GM21786 (cell line): ENCODE measurements at regions not wholly inside any gene's neighbourhood (a gene's known extent, or its start where the extent isn't known, plus 50 kb on each side); places are given as distances from the start of the nearest gene placed in this dataset.

ENCODE experiments used
- ATAC-seq: cut with Tn5 transposase; IDR thresholded peaks from one replicate; pipeline ENCODE4 v1.9.1; 2021; ENCODE audit not compliant: unreplicated experiment

DNA sequence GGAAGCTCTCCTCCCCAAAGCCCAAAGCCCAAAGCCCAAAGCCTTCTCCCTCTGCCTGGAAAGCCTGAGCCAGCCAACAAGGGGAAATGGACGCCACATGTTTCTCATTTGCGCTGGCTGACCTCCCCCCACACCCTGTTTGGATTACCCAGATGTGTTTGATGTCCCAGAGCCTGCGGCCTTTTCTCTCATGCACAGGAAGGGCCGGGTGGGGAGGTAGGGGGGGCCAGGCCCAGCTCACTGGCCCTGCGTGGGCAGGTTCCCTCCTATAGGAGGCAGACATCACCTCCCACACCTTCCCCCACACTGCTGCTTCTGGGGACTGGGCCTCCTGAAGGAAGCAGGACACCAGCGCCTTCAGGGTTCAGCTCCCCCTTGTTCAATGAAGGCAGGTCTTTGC, 116.3 kb downstream of the NAV1 start:
- ATAC-seq = no peak

DNA sequence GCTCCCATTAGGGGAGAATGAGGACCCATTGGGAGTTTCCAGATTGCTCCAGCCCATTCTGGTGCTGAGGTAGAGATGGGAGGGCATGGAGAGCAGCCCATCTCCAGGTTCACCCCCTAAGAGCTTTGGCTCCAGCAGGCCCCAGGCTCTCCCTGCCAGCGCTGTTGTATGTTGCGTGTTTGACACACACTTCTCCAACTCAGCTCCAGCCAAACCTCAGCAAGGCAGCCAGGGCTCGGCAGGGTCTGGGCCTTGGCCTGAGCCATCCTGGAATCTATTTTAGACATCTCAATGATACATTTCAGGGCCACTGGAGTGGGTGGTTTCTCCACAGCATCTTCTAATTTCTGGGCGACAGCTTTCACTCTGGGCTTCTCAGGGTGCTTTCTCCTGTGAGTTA, 117.0 kb downstream of the NAV1 start:
- no peak for ATAC-seq

DNA sequence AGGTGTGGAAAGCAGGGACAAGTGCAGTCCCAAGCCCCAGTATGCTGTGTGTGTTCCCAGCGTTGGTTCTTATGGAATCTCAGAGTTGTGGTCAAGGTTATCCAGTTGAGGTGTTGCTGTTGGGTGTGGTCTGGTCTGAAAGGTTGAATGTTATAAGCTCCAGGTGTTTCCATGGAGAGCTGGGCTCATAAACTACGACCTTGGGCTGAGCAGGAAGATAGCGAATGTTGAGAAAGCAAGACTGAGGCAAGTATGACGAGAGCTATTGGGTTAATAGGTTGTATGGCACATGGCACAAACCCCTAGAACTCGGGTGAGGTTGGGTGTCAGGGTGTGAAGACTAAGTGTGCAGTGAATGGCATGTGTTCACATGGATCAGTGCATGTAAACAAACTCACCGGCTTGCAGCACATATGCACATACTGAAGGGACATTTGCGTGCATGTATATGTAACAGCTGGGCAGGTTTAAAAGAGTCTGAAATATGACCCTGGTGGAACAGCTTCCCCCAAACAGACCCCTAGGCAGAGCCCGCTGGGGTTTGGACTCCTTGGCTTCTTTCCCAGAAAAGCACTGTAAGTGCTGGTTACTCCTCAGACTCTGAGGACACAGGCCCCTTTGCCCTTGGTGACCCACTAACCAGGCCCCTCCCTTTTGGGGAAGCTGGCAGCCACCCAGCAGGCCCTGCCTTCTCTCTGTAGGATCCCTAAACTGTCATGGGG, 117.5 kb downstream of the NAV1 start:
- ATAC-seq = no peak

DNA sequence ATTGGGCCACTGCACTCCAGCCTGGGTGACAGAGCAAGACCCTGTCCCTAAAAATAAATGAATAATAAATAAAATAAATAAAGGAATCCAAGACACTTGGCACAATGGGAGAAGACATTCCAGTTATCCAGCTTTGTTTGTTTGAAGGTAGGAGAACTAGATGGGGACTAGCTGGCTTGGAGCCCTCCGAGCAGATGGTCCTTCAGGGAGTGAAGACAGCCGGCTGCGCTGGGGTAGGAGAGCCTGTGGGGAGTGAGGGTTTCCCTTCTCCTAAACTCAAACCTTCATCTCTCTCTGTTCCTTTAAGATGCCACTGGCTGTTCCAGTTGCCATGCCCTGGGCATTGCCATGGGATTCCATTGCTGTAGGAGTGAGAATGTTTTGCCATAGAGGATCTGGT, 120.6 kb downstream of the NAV1 start:
- no peak for ATAC-seq

DNA sequence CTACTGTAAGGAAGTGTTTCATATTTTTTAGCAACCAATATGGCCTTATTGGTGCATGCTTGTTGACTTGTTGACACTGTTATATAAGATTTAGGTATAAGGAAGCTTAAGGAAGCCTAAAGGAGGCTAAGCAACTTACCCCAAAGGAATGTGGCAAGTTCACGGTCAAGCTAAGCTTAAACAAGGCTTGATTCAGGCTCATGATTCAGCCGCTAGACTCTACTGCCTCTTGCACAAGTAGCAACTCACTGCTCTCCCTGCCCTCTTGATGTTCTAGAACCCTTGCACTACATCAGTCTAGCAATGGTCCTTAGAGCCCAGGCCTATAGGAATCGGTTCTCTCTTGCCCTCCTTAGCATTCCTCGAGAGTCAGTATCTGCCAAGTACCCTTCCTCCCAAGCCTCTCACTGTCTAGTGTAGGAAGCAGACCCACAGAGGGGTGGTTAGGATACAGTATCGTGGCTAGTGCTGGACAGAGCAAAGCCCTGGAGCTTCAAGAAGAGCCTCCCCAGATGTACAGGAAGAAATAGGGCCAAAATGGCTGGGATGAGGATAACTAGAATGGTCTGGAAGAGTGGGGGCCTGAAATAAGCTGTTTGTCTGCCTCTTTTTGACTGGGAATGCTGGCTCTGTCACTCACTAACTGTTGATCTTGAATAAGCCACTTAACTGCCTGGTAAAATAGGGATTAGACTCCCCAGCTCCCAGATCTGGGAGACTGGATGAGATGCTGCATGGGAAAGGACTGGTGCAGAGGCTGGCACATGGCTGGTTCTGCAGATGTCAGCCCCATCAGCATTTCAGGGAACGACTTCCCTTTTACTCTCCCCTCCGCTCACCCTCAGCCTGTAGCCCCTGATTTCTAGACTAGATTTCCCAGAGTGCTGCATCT, 122.2 kb downstream of the NAV1 start:
- no peak for ATAC-seq

DNA sequence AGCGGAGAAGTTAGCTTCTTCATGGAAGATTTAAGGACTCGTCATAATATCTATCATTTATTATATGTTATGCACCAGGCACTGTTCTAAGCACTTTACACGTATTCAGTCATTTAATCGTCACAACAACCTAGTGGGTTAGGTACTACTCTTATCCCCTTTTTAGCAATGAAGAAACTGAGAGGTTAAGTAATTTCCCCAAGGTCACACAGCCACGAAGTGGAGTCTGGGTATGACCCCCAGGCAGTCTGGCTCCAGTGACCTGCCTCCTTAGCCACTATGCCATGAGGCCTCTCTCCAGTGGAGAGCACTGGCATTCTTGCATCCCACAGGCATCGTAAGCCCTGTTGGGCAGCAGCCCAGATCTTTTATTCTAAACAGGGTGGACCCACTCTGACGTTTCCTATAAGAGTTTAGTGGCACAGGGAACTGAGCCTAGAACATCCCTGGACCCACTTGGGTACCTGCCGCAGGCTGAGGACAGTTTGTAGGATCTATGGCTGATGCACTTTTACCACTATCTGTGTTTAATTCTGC, 123.0 kb downstream of the NAV1 start:
- ATAC-seq = no peak

DNA sequence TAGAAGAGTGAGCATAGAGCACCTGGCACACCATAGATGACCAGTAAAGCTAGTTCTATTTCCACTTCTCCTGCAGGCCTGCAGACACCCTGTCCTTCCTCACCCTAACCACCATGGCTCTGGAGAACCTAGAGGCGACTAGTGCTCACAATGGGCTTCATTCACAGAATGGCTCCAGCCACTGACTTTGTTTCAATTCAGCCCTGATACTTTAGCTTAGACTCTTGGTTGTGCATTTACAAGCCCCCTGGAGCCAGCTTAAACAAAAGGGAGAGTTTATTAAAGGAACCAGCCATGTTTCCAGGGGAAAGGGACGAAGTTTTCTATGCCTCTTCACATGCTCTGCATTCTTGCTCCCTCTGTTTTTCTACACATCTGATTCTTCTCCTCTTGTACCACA, 123.7 kb downstream of the NAV1 start:
- no peak for ATAC-seq

DNA sequence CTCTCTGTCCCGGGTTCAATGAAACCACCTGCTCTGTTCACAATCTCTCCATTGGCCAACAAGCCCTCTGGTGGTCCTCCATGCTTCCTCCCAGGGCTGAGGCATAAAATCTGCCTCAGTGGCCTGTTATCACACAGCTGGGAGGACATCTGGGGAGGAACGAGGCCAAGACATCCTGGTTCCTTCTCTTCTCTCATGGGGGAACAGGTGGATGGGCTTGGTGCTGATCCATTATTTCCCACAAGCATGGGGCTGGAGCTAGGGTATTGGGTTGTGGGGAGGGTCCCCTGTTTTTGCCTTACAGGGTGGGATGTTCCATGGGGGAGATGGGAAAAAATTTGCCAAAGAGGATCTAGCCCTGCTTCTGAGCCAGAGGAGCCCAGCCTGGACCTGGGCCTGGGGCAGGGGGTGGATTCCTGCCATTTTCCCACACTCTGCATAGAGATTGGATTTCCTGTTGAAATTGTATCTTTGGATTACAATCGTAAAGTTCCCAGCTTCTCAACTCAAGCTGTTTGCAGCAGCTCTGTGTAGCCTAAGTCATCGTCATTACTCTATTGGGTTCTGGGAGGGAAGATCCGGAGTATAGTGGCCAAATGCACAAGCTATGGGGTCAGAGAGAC, 124.7 kb downstream of the NAV1 start:
- ATAC-seq = no peak

DNA sequence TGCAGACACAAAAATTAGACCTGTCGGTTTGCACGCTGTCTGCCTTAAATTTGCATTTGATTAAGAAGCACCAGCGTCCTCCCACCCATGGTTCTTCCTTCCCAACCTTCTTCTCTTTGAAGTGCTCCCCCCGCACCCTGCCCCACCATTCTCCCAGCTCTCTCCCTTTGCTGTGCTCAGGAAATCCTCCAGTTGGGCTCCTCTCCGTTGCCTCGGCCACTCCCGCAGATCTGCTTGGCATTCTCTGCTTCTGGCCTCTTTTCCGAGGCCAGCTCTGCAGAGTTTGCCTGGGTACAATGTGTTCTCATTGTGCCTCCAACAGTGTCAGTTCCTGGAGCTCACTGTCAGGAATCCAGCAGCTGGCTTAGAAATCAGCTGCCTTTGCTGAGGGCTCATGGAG, 126.1 kb downstream of the NAV1 start:
- ATAC-seq = no peak

DNA sequence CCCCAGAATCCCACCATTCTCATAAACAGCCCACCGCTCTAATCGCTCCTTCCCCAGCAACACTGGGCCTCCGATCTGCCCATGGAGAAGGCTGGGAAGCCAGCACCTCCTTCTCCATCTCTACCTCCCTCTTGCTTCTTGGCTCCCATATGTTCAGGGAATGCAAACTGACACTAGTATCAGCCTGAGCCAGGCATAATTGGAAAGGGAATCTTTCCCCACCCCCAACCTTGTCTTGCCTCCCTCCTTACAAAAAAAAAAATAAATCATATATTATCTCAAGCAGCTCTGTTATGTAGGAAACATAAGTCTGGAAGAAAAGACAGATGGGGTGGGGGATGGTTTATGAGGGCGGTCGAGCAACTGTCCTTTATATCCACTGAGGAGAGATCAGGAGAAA, 127.2 kb downstream of the NAV1 start:
- ATAC-seq = no peak

DNA sequence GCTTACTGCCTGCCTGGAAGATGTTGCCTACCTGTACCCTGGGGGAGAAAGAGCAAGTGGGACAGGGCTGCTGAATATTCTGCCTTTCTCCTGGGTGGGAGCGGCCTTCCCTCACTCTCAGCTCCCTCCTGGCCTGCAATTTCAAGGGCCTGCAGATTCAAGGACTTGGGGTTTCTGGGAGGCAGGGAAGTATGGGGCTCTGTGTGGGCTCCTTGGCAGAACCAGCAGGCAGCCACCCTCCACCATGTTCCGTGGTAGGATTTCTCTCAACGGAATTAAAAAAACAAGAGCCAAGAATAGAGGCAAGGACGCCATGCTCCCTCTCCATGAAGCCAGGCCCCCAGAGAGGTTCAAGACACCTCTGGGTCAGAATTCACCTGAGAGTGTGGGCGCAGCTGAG, 127.7 kb downstream of the NAV1 start:
- ATAC-seq = no peak

DNA sequence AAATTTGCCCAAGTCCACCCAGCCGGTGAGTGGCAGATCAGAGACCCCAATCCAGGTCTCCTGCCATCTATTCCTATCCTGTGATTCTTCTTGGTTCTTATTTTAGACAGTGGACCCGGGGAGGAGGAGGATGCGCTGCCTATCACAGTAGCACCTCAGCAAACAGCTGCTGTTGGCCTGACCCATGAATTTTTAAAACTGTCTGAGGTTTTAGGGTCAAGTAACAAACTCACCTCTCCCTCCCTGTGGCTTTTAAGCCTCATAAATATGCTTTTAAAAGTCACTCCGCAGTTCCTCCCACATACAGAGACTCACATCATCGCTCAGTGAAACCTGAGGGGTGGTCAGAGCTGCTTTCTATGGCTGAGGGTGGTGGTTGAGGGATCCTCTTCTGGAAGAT, 128.6 kb downstream of the NAV1 start:
- no peak for ATAC-seq

DNA sequence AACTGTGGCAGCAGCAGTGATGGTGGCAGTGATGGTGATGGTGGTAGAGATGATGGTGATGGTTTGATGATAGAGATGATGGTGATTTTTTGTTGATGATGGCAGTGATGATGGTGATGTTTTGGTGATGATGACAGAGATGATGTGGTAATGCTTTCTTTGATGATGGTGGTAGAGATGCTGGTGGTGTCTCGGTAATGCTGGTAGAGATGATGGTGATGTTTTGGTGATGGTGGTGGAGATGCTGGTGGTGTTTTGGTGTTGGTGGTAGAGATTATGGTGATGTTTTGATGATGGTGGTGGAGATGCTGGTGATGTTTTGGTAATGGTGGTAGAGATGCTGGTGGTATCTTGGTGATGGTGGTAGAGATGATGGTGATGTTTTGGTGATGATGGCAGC, 131.6 kb downstream of the NAV1 start:
- ATAC-seq = no peak

DNA sequence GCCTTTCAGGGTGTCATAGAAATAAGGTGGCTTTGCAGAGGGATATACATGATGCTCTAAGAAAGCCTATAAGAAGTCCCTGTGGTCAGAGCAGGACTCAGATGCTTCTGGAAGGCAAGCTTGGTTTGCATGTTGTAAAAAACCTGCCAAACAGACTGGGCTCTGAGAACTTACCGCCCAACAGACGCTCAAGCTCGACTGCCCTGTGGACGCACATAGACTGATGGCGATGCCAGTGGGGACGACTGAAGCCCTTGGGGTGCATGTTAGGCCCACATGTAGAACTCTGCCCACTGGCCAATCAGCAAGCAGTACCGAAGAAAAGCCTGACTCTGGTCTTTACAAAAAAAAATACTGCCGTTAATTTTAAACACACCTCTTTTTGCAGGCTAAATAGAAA, 133.8 kb downstream of the NAV1 start:
- ATAC-seq = no peak

DNA sequence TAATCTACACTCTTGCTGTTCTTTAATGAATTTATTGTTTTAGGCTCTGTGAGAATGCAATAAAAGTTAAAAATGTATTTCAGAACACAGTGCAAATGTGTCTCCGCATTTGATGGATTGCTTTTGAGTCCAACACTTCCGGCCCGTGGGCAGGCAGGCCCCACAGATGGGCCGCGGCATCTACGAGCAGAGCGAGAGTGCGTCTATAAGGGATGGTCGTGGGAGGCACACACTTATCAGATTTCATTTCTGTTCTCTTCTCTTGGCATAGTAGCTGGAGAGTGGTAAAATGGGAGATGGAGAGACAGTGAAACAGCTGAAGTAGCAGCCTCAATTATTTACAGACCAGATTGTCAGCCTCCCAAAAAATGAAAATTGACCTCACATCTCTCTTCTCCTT, 134.2 kb downstream of the NAV1 start:
- no peak for ATAC-seq

DNA sequence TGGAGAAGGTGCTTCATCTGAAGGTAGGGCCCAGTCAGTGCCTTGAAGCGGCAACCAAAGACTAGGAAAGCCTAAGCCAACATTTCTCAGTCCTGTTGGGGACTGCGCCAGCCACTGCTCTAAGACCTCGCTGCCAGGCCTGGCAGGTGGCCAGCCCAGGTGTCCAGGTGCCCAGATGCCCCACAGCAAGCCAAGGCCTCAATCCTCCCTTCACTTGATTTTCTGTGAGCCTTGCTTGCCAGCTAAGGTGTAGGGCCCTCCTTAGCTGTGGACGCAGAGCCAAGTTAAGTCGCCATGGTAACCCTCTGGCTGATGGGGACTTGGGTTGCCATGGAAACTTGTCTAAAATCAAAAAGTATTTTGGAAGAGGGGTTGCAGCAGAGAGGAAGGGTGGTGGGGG, 135.0 kb downstream of the NAV1 start:
- no peak for ATAC-seq

DNA sequence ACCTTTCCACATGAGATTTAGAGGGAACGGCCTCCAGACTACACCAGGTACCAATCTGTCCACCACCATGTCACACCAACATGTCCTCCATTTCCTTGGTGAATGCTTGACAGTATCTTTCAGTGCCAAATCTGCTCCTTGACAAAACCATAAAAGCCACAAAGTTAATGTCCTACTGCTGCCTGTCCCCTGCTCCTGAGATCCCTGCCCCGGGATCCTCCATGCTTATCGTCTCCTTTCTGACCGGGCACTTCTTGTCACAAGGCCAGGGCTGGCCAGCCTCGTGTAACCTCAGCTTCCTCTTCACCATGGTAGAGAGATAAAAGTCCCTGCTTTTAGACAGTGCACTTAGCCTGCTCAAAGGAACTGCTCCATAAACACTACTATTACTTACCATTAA, 136.2 kb downstream of the NAV1 start:
- no peak for ATAC-seq

DNA sequence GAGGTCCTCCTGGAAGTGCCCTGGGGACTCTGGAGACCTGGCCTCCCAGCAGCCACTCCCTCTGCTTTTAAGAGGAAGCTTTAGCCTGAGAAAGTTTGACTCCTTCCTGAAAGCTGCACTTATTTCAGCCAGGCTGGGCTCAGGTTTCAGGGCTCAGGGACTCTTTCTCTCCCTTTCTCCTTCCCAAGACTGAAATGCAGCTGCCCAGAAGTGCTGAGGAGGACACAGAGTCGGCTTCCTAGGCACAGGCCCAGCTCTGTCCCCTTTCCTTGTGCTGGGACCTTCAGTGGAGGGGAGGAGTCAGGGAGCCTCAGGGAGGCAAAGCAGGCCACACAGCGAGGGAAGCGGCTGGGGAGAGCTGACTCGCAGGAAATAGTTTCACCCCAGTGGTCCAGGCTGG, 137.3 kb downstream of the NAV1 start:
- no peak for ATAC-seq

DNA sequence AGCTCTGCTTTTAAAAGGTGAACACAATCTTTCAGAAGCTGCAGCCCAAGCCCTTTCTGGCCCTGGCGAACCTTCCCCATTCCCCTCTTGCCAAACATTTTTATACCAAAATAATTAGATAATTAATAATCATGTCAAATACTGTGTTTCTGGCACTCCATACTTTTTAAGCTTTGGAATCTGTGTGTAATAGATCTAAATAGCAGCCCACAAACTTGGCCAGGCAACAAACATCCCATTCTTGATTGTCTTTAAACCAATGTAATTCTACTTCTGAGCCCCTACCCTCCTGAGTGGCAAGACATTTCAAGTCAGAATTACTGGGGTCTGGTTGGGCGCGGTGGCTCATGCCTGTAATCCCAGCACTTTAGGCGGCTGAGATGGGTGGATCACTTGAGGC, 137.7 kb downstream of the NAV1 start:
- no peak for ATAC-seq

DNA sequence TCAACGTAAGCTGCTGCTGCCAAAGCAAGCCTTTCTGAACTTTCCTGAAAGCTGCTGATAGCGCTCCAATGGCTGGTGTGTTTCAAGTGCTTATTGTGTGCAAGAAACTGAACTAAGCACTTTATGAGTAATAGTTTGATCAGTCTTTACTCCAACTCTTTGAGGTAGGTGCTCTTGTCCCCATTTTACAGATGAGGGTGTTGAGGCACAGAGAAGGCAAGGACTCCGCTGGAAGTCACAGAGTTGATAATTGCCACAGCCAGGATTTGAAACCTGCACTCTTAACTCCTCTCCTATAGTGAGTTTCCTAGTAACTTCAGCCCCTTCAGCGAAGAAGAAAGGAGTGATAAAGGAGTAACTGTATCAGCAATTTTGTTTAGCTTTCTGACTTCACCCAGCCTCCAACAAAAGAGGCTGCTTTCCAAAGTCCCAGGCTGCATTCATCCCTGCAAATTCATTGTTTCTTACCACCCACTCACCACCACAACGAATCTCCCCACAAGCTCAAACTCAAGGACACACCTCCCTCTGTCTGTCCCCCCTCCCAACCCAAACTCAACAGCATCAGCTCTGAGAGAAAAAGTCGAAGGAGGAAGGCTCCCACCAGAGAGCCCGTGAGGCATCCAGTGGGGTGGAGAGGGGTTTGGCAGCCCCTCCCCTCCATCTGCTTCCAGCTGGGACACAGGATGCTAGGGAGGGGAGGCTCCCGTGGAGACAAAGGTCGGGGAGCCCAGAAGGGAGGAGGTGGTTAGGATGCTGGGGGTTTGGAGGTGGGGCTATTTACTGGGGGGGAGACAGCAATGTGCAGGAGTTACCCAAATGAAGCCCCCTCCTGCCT, 139.6 kb downstream of the NAV1 start:
- ATAC-seq = no peak

DNA sequence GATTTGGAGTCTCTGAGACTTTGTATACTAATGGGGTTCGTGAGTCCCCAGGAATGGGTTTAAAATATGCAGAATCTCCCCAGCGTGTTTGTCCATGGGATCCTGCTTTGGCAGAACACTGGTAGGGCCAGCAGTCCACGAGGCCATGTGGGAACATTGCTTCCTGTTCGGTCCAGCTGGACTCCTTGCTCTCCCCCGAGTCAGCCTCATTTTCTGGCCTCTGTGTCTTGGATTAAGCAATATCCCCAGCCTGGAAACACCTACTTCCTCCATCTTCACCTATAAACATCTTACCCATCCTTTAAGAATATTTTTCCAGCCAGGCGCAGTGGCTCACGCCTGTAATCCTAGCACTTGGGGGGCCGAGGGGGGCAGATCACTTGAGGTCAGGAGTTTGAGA, 142.4 kb downstream of the NAV1 start:
- no peak for ATAC-seq
